Astrocyte (in vitro differentiated cells and primary cell): ENCODE measurements at regions not wholly inside any gene's neighbourhood (a gene's known extent, or its start where the extent isn't known, plus 50 kb on each side); places are given as distances from the start of the nearest gene placed in this dataset.

Source experiments
- DNase-seq: peaks from one replicate; pipeline ENCODE4 v3.0.0-alpha.2; 2010; ENCODE audit warnings: low read depth
- FAIRE-seq: peaks from 2 replicates; lab custom pipeline; 2011; peaks lifted over from hg19 to GRCh38; lab: Jason Lieb, UNC
- H2AFZ ChIP-seq: 2 replicates; pipeline ENCODE4 v1.6.0; 2012; ENCODE audit warnings: low read depth, low read length, inconsistent platforms
- H3K27ac ChIP-seq: 2 replicates; pipeline ENCODE4 v1.5.1; 2011; ENCODE audit warnings: low read depth, low read length, inconsistent platforms
- H3K27me3 ChIP-seq: 2 replicates; pipeline ENCODE4 v1.6.0; 2011; ENCODE audit warnings: low read length, inconsistent platforms; ENCODE audit not compliant: insufficient read depth
- H3K36me3 ChIP-seq: 2 replicates; pipeline ENCODE4 v1.5.1; 2011; ENCODE audit warnings: low read length, inconsistent platforms; ENCODE audit not compliant: insufficient read depth
- H3K4me1 ChIP-seq: 2 replicates; pipeline ENCODE4 v1.5.1; 2011; ENCODE audit warnings: low read length, inconsistent platforms; ENCODE audit not compliant: insufficient read depth
- H3K4me2 ChIP-seq: 2 replicates; pipeline ENCODE4 v1.6.0; 2012; ENCODE audit warnings: low read length, inconsistent platforms
- H3K4me3 ChIP-seq: 2 replicates; pipeline ENCODE4 v1.5.1; 2011; ENCODE audit warnings: low read depth, mild to moderate bottlenecking, low read length, inconsistent platforms; ENCODE audit not compliant: insufficient read depth
- H3K79me2 ChIP-seq: 2 replicates; pipeline ENCODE4 v1.6.0; 2012; ENCODE audit warnings: mild to moderate bottlenecking, low read length, inconsistent platforms; ENCODE audit not compliant: insufficient read depth
- H3K9ac ChIP-seq: 2 replicates; pipeline ENCODE4 v1.6.0; 2012; ENCODE audit warnings: mild to moderate bottlenecking, low read length, inconsistent platforms
- H3K9me3 ChIP-seq: 2 replicates; pipeline ENCODE4 v1.5.1; 2012; ENCODE audit warnings: low read depth, mild to moderate bottlenecking, low read length, inconsistent platforms; ENCODE audit not compliant: insufficient read depth
- H4K20me1 ChIP-seq: 2 replicates; pipeline ENCODE4 v1.6.0; 2012; ENCODE audit warnings: low read length, inconsistent platforms; ENCODE audit not compliant: insufficient read depth
- H3K27ac Mint-ChIP-seq: one replicate; pipeline ENCODE4 v1.8.0; 2021; ENCODE audit warnings: mild to moderate bottlenecking, mixed read lengths; ENCODE audit not compliant: unreplicated experiment
- H3K27me3 Mint-ChIP-seq: one replicate; pipeline ENCODE4 v1.8.0; 2021; ENCODE audit warnings: low read depth, mixed read lengths; ENCODE audit not compliant: unreplicated experiment
- H3K36me3 Mint-ChIP-seq: one replicate; pipeline ENCODE4 v1.8.0; 2021; ENCODE audit warnings: low read depth, mixed read lengths; ENCODE audit not compliant: unreplicated experiment
- H3K4me1 Mint-ChIP-seq: one replicate; pipeline ENCODE4 v1.8.0; 2021; ENCODE audit warnings: low read depth, mixed read lengths; ENCODE audit not compliant: unreplicated experiment
- H3K4me3 Mint-ChIP-seq: one replicate; pipeline ENCODE4 v1.8.0; 2021; ENCODE audit warnings: mild to moderate bottlenecking, moderate library complexity, mixed read lengths; ENCODE audit not compliant: unreplicated experiment
- H3K9me3 Mint-ChIP-seq: one replicate; pipeline ENCODE4 v1.8.0; 2021; ENCODE audit warnings: mild to moderate bottlenecking, mixed read lengths; ENCODE audit not compliant: unreplicated experiment
- CTCF ChIP-seq: IDR thresholded peaks from 2 replicates; pipeline ENCODE4 v1.5.1; 2011; ENCODE audit warnings: low read depth, mild to moderate bottlenecking, inconsistent platforms, low read length, moderate library complexity; ENCODE audit not compliant: insufficient read depth
- EZH2 ChIP-seq: IDR thresholded peaks from 2 replicates; pipeline ENCODE4 v1.6.1; 2012; ENCODE audit warnings: mild to moderate bottlenecking, low read length, inconsistent platforms; ENCODE audit not compliant: insufficient read depth

GRCh38 chr5:2958976-2959375 lies 207.5 kb upstream of the IRX2 start:
- H2AFZ ChIP-seq, result no peak overlapping the region
- no peaks in the 10 kb centered on the region for H3K79me2 ChIP-seq
- no peaks in the 10 kb centered on the region for H3K27me3 ChIP-seq
- H3K4me3 ChIP-seq, result no peak overlapping the region
- no peak for TF ChIP-seq EZH2
- no peak for TF ChIP-seq CTCF
- no peaks in the 10 kb centered on the region for H3K4me1 ChIP-seq
- H3K4me2 ChIP-seq, result no peak overlapping the region
- no peak overlapping the region for H3K27ac ChIP-seq
- Mint-ChIP-seq H3K27me3 (peaks cover 1% of the 10 kb centered on the region), H3K4me1 (peaks cover 5% of the 10 kb centered on the region), H3K27ac (no peak overlapping the region), H3K4me3 (no peak overlapping the region), H3K36me3 (peaks cover 2% of the 10 kb centered on the region), H3K9me3 (peaks cover 3% of the 10 kb centered on the region)
- no peak overlapping the region for H3K9ac ChIP-seq
- no peaks in the 10 kb centered on the region for H3K36me3 ChIP-seq
- DNase-seq (no peak), FAIRE-seq (no peak)
- H3K9me3 ChIP-seq, result peaks cover 6% of the 10 kb centered on the region
- no peaks in the 10 kb centered on the region for H4K20me1 ChIP-seq

GRCh38 chr5:2948875-2949274 lies 197.4 kb upstream of the IRX2 start:
- Histone ChIP-seq H4K20me1 (no peaks in the 10 kb centered on the region), H3K9me3 (peaks cover 5% of the 10 kb centered on the region), H2AFZ (no peak overlapping the region), H3K4me2 (no peak overlapping the region), H3K4me3 (no peak overlapping the region), H3K9ac (no peak overlapping the region), H3K27ac (no peak overlapping the region), H3K4me1 (no peaks in the 10 kb centered on the region), H3K27me3 (no peaks in the 10 kb centered on the region), H3K79me2 (no peaks in the 10 kb centered on the region), H3K36me3 (no peaks in the 10 kb centered on the region)
- H3K36me3 Mint-ChIP-seq, result no peaks in the 10 kb centered on the region
- H3K27ac Mint-ChIP-seq, result no peak overlapping the region
- H3K9me3 Mint-ChIP-seq, result peaks cover 2% of the 10 kb centered on the region
- FAIRE-seq, result no peak
- TF ChIP-seq EZH2 (no peak), CTCF (no peak)
- no peaks in the 10 kb centered on the region for H3K4me1 Mint-ChIP-seq
- no peak for DNase-seq
- H3K4me3 Mint-ChIP-seq, result no peak overlapping the region
- no peaks in the 10 kb centered on the region for H3K27me3 Mint-ChIP-seq

- Mint-ChIP-seq H3K36me3 (no peaks in the 10 kb centered on the region), H3K9me3 (peaks cover 11% of the 10 kb centered on the region), H3K27me3 (no peaks in the 10 kb centered on the region), H3K4me1 (no peaks in the 10 kb centered on the region), H3K27ac (no peak overlapping the region), H3K4me3 (no peak overlapping the region)
- no peak overlapping the region for H3K4me2 ChIP-seq
- H3K79me2 ChIP-seq, result no peaks in the 10 kb centered on the region
- H3K9me3 ChIP-seq, result peaks cover 5% of the 10 kb centered on the region
- H4K20me1 ChIP-seq, result no peaks in the 10 kb centered on the region
- no peak overlapping the region for H2AFZ ChIP-seq
- FAIRE-seq, result no peak
- H3K27me3 ChIP-seq, result no peaks in the 10 kb centered on the region
- no peak overlapping the region for H3K9ac ChIP-seq
- no peak for DNase-seq
- H3K27ac ChIP-seq, result no peak overlapping the region
- H3K36me3 ChIP-seq, result no peaks in the 10 kb centered on the region
- TF ChIP-seq EZH2, result no peak
- TF ChIP-seq CTCF, result no peak
- H3K4me3 ChIP-seq, result no peak overlapping the region
- H3K4me1 ChIP-seq, result no peaks in the 10 kb centered on the region
These were observed 194.8 kb upstream of the IRX2 start for GRCh38 chr5:2946315-2946714.
